Urinary bladder (tissue), 3 donors: ENCODE measurements at regions not wholly inside any gene's neighbourhood (a gene's known extent, or its start where the extent isn't known, plus 50 kb on each side); places are given as distances from the start of the nearest gene placed in this dataset.

Experiments used
- DNase-seq: peaks from one replicate; pipeline ENCODE4 v3.0.0-alpha.2; 2015; ENCODE audit errors: extremely low spot score
- H3K27ac ChIP-seq: one replicate; pipeline ENCODE4 v1.5.1; 2013; ENCODE audit warnings: low read depth, mild to moderate bottlenecking, moderate library complexity
- H3K36me3 ChIP-seq: one replicate; pipeline ENCODE4 v1.6.1; 2013; ENCODE audit warnings: mild to moderate bottlenecking, moderate library complexity; ENCODE audit not compliant: insufficient read depth
- H3K4me1 ChIP-seq: one replicate; pipeline ENCODE4 v1.6.1; 2013; ENCODE audit warnings: mild to moderate bottlenecking, moderate library complexity; ENCODE audit not compliant: insufficient read depth
- H3K4me3 ChIP-seq: one replicate; pipeline ENCODE4 v1.5.1; 2013; ENCODE audit warnings: low read depth, low read length
- WGBS: extraction: QIAGEN DNeasy Blood & Tissue Kit; methylation state at CpG from one replicate; pipeline ENCODE4 v1.1.7; 2013; 5-methylcytosine and 5-hydroxymethylcytosine counted together
- donor health status: healthy with polysubstance abuse.
- donor health status: healthy.

DNA sequence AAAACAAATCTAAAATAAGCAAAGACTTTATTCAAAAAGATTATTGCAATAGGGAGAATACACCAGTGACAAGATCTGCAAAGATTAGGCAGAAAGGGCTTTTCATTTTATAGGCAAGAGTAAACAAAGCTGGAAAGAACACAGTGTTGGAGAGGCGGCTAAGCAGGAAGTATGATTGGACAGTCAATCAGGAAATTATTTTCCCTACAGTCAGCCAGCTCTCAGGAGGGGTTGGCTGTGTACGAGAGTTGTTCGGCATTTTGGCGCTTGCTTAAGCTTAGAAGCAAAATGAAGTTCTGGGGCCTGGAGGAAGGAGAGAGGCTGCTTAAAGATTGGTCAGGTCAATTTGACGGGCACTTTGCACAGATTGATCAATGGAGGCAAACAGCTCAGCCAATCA is 1030.5 kb downstream of the TLE4 start:
- H3K4me1 ChIP-seq = no peaks in the 10 kb centered on the region

DNA sequence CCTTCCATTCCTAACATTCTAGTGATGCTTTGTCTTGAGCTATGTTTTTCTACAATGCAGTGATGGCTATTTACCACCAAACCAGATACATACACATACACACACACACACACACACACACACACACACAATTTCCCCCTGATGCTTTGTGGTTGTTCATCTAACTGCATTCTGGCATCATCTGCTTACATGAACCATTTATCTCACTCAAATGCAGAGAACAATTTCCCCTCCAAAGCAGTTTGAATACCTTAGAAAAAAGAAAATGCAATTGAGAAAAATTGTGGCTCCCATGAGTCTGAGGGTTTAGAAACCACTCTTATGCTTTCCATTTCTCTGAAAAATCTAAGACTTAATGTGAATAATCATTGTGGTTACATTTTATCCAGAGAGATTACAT is 1024.8 kb downstream of the TLE4 start:
- no peak for DNase-seq
- no peak overlapping the region for H3K4me3 ChIP-seq
- H3K36me3 ChIP-seq = no peaks in the 10 kb centered on the region
- H3K4me1 ChIP-seq = no peaks in the 10 kb centered on the region
- no peak overlapping the region for H3K27ac ChIP-seq

More for the DNA sequence above, 1030.5 kb downstream of the TLE4 start:
- DNase-seq = no peak
- 70% methylated on average over 5 of the region's 5 CpGs for WGBS
- H3K27ac ChIP-seq = no peak overlapping the region
- H3K4me3 ChIP-seq = no peak overlapping the region
- H3K36me3 ChIP-seq = no peaks in the 10 kb centered on the region

DNA sequence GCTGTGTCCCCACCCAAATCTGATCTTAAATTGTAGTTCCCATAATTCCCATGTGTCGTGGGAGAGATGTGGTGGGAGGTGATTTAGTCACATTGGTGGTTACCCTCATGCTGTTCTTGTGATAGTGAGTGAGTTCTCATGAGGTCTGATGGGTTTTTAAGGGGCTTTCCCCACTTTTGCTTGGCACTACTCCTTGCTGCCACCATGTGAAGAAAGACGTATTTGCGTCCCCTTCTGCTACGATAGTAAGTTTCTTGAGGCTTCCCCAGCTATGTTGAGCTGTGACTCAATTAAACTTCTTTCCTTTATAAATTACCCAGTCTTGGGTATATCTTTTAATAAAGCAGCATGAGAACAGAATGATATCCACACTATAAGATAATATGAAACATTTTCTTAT is 1023.4 kb downstream of the TLE4 start:
- H3K36me3 ChIP-seq = no peaks in the 10 kb centered on the region
- H3K4me3 ChIP-seq = no peak overlapping the region
- H3K4me1 ChIP-seq = no peaks in the 10 kb centered on the region
- no peak for DNase-seq
- 98% methylated on average over 4 of the region's 4 CpGs for WGBS
- no peak overlapping the region for H3K27ac ChIP-seq

- H3K4me1 ChIP-seq = no peaks in the 10 kb centered on the region
- H3K27ac ChIP-seq = no peak overlapping the region
- no peaks in the 10 kb centered on the region for H3K36me3 ChIP-seq
- no peak overlapping the region for H3K4me3 ChIP-seq
- DNase-seq = no peak
Measured at GRCh38 chr9:80592413-80592812, 1020.6 kb downstream of the TLE4 start.

DNA sequence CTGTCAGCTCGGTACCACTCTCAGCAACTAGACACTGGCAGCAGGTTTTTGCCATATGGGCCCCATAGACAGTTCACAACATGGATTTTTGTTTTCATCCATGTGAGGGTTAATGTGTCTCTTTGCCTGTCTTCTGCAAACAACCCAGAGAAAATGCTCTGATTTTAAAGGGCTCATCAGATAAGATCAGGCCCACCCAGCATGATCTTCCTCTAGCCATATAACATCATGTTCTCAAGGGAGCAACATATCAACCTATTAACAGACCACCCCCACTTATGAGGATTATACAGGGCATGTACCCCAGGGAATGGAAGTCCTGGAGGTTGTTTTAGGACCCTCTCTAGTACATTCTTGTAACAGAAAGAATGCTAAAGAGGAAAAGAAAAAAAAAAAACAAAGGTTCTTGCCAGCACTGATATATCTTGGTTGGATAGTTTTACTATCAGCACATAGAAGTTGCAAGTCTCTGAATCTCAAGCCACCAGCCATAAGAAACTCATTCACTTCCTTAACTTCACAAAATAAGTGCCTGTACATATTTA is 1015.1 kb downstream of the TLE4 start:
- no peak overlapping the region for H3K27ac ChIP-seq
- no peaks in the 10 kb centered on the region for H3K36me3 ChIP-seq
- WGBS = 41% methylated on average over 1 of the region's 1 CpG
- no peak overlapping the region for H3K4me3 ChIP-seq
- no peak for DNase-seq
- no peaks in the 10 kb centered on the region for H3K4me1 ChIP-seq

- no peak for DNase-seq
- no peak overlapping the region for H3K27ac ChIP-seq
- no peaks in the 10 kb centered on the region for H3K36me3 ChIP-seq
- no peaks in the 10 kb centered on the region for H3K4me1 ChIP-seq
- no peak overlapping the region for H3K4me3 ChIP-seq
- WGBS = 85% methylated on average over 3 of the region's 3 CpGs
Measured at GRCh38 chr9:80571953-80572352, 1000.2 kb downstream of the TLE4 start.

- Histone ChIP-seq H3K4me1 (no peaks in the 10 kb centered on the region), H3K4me3 (no peak overlapping the region), H3K36me3 (no peaks in the 10 kb centered on the region), H3K27ac (no peak overlapping the region)
- DNase-seq = no peak
- WGBS = 48% methylated on average over 1 of the region's 1 CpG
Measured at GRCh38 chr9:80569236-80569635, 997.5 kb downstream of the TLE4 start.

DNA sequence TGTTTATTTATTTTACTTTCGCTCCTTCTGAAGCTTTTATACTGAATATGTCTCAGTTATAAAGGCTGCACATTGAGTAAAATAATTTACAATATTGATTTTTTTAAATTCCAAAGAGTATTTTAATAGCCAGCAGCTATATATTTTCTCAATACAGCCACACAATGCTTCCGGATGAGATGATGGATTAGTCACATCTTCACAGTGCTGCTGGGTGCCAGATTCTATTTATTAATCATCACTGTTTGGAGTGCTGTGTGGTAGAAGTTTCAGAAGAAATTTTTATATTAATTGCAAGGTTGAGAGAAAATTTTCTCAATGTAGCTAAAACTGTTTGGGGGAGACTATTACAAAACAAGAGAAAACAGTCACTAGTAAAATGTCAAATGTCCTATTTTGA is 989.8 kb downstream of the TLE4 start:
- 84% methylated on average over 2 of the region's 2 CpGs for WGBS
- no peak for DNase-seq
- no peaks in the 10 kb centered on the region for H3K4me1 ChIP-seq
- no peak overlapping the region for H3K27ac ChIP-seq
- H3K4me3 ChIP-seq = no peak overlapping the region
- H3K36me3 ChIP-seq = no peaks in the 10 kb centered on the region

- Histone ChIP-seq H3K4me1 (no peaks in the 10 kb centered on the region), H3K27ac (no peak overlapping the region), H3K4me3 (no peak overlapping the region), H3K36me3 (no peaks in the 10 kb centered on the region)
- 89% methylated on average over 2 of the region's 2 CpGs for WGBS
- DNase-seq = no peak
Measured at GRCh38 chr9:80560976-80561375, 989.2 kb downstream of the TLE4 start.

DNA sequence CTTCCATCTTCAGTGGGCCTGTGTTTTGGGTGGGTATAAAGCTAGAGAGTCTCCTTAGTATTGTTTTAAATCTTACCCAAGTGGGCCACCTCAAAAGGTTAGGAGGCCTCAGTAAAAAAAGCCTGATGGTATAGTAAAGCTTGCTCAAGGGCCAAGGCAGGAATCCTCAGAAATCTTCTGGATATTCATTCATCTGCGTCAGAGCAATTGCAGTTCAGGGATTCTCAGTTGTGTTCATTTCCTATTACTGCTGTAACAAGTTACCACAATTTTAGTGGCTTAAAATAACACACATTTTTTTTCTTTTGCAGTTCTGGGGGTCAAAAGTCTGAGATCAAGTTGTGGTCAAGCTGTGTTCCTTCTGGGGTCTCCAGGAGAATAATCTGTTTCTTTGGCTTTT is 985.5 kb downstream of the TLE4 start:
- Histone ChIP-seq H3K27ac (no peak overlapping the region), H3K4me3 (no peak overlapping the region), H3K36me3 (no peaks in the 10 kb centered on the region), H3K4me1 (no peaks in the 10 kb centered on the region)
- DNase-seq = no peak
- WGBS = 96% methylated on average over 1 of the region's 1 CpG

DNA sequence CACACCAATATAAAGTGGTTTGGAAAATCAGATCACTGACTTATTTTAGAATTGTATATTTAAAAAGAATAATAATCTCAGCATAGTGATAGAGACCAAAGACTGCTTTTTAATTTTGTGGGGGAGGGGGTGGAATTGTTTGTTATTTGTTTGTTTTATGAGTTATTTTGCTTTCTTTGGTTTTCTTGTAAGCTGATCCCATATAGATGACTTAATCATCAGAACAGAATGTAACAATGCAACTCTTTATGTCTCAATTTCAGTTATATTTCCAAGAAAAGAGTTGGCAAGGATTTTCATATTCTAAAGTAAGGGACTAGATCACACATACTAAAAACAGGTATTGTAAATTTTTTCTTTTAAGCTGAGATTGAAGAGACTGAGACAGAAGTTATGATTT is 984.9 kb downstream of the TLE4 start:
- no peaks in the 10 kb centered on the region for H3K4me1 ChIP-seq

DNA sequence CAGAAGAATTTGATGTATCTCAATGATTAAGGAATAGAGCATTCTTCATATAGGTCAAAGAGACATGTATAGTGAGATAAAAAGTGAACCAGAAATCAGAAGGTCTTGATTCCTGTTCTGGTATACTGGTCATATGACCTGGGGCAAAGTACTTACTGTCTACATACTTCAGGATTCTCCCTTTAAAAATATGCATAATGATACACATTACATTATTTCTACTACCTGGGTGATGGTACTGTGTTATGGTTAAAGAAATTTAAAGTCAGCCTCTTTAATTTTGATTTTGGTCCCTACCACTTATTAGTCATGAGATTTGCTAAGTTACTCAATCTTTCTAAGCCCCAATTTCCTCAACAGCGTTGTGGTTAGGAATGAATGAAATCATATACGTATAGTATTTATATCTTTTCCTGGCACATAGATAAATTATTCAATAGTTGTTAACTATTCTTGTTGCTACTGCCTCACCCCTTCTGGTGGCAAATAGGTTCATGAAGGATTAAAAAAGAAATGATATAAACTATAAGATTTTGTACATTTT is 984.1 kb downstream of the TLE4 start:
- H3K27ac ChIP-seq = no peak overlapping the region
- no peaks in the 10 kb centered on the region for H3K4me1 ChIP-seq
- WGBS = 57% methylated on average over 2 of the region's 2 CpGs
- H3K36me3 ChIP-seq = no peaks in the 10 kb centered on the region
- H3K4me3 ChIP-seq = no peak overlapping the region
- DNase-seq = no peak

More for the DNA sequence above, 984.9 kb downstream of the TLE4 start:
- no peak for DNase-seq
- Histone ChIP-seq H3K4me3 (no peak overlapping the region), H3K36me3 (no peaks in the 10 kb centered on the region), H3K27ac (no peak overlapping the region)

GRCh38 chr9:80554856-80555255 is 983.1 kb downstream of the TLE4 start:
- Histone ChIP-seq H3K4me3 (no peak overlapping the region), H3K36me3 (no peaks in the 10 kb centered on the region), H3K4me1 (no peaks in the 10 kb centered on the region), H3K27ac (no peak overlapping the region)
- no peak for DNase-seq

GRCh38 chr9:80554301-80554700 is 982.5 kb downstream of the TLE4 start:
- H3K36me3 ChIP-seq = no peaks in the 10 kb centered on the region
- 82% methylated on average over 3 of the region's 3 CpGs for WGBS
- H3K4me1 ChIP-seq = no peaks in the 10 kb centered on the region
- H3K27ac ChIP-seq = no peak overlapping the region
- H3K4me3 ChIP-seq = no peak overlapping the region
- no peak for DNase-seq

DNA sequence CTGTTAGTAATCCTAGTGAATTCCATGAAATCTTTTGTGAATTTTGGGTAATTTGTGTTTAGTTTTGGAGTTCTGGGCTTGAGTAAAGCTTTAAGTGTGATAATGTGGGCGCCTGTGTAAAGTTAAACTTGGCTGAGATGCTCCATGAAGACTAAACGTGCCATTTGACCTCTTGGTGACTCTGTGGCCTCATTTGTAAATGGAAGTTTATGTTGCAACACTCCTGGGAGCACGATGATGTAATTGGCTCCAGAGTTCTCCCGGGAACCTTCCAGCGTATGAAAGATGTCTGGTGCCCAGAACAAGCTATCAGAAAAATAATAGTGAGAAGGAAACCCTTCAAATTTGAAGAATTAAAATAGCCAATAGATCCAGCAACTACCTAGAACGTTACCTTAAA is 981.2 kb downstream of the TLE4 start:
- Histone ChIP-seq H3K4me3 (no peak overlapping the region), H3K4me1 (no peaks in the 10 kb centered on the region), H3K27ac (no peak overlapping the region), H3K36me3 (no peaks in the 10 kb centered on the region)
- 56% methylated on average over 6 of the region's 6 CpGs for WGBS
- no peak for DNase-seq
